Adipocyte (in vitro differentiated cells): ENCODE measurements at regions not wholly inside any gene's neighbourhood (a gene's known extent, or its start where the extent isn't known, plus 50 kb on each side); places are given as distances from the start of the nearest gene placed in this dataset.

Experiments used
- DNase-seq: peaks from one replicate; pipeline ENCODE4 v3.0.0-alpha.2; 2015; ENCODE audit warnings: low read depth
- H3K27me3 ChIP-seq: replicated peaks from 2 replicates; pipeline ENCODE4 v1.7.0; 2013; ENCODE audit warnings: mild to moderate bottlenecking, low read length, moderate library complexity; ENCODE audit not compliant: control insufficient read depth, insufficient read depth
- H3K36me3 ChIP-seq: 2 replicates; pipeline ENCODE4 v1.7.0; 2013; ENCODE audit warnings: low read length, mild to moderate bottlenecking, moderate library complexity; ENCODE audit not compliant: control insufficient read depth, insufficient read depth, severe bottlenecking
- H3K4me1 ChIP-seq: 2 replicates; pipeline ENCODE4 v1.7.0; 2013; ENCODE audit warnings: mild to moderate bottlenecking, low read length, moderate library complexity; ENCODE audit not compliant: control insufficient read depth, insufficient read depth
- H3K4me3 ChIP-seq: 2 replicates; pipeline ENCODE4 v1.7.0; 2013; ENCODE audit warnings: mild to moderate bottlenecking, low read length, moderate library complexity
- H3K9ac ChIP-seq: 2 replicates; pipeline ENCODE4 v1.7.0; 2013; ENCODE audit warnings: mild to moderate bottlenecking, low read length, moderate library complexity
- H3K9me3 ChIP-seq: 2 replicates; pipeline ENCODE4 v1.7.0; 2013; ENCODE audit warnings: mild to moderate bottlenecking, low read length, moderate library complexity; ENCODE audit not compliant: control insufficient read depth

- Histone ChIP-seq H3K4me3 (peak overlapping the region; percentile 10), H3K9me3 (no peaks in the 10 kb centered on the region), H3K4me1 (peaks cover 92% of the 10 kb centered on the region), H3K27me3 (no peaks in the 10 kb centered on the region), H3K9ac (peak overlapping the region; percentile 31), H3K36me3 (no peaks in the 10 kb centered on the region)
- DNase-seq = peak; percentile 78
Observed at GRCh38 chr20:23147964-23148730, 62.0 kb upstream of the CD93 start.

- H3K9ac ChIP-seq = no peak overlapping the region
- peaks cover 94% of the 10 kb centered on the region for H3K4me1 ChIP-seq
- DNase-seq = no peak
- H3K36me3 ChIP-seq = no peaks in the 10 kb centered on the region
- H3K27me3 ChIP-seq = no peaks in the 10 kb centered on the region
- no peaks in the 10 kb centered on the region for H3K9me3 ChIP-seq
- H3K4me3 ChIP-seq = no peak overlapping the region
Observed at GRCh38 chr20:23147647-23147963, 61.5 kb upstream of the CD93 start.

GRCh38 chr20:23146857-23147637 lies 60.9 kb upstream of the CD93 start:
- H3K36me3 ChIP-seq = no peaks in the 10 kb centered on the region
- H3K4me3 ChIP-seq = no peak overlapping the region
- no peaks in the 10 kb centered on the region for H3K9me3 ChIP-seq
- no peak overlapping the region for H3K9ac ChIP-seq
- peaks cover 94% of the 10 kb centered on the region for H3K4me1 ChIP-seq
- DNase-seq = no peak
- H3K27me3 ChIP-seq = no peaks in the 10 kb centered on the region

- no peak for DNase-seq
Observed at GRCh38 chr20:23146181-23146580, 60.1 kb upstream of the CD93 start.

GRCh38 chr20:23145281-23145700 lies 59.2 kb upstream of the CD93 start:
- DNase-seq = peak; percentile 88
- H3K9ac ChIP-seq = peak overlapping the region; percentile 8
- H3K27me3 ChIP-seq = no peaks in the 10 kb centered on the region
- H3K36me3 ChIP-seq = no peaks in the 10 kb centered on the region
- H3K9me3 ChIP-seq = no peaks in the 10 kb centered on the region
- H3K4me1 ChIP-seq = peaks cover 83% of the 10 kb centered on the region
- H3K4me3 ChIP-seq = no peak overlapping the region

More at GRCh38 chr20:23146181-23146580, 60.1 kb upstream of the CD93 start:
- Histone ChIP-seq H3K9me3 (no peaks in the 10 kb centered on the region), H3K9ac (no peak overlapping the region), H3K27me3 (no peaks in the 10 kb centered on the region), H3K36me3 (no peaks in the 10 kb centered on the region), H3K4me1 (peaks cover 88% of the 10 kb centered on the region), H3K4me3 (no peak overlapping the region)

GRCh38 chr20:23144856-23145255 lies 58.7 kb upstream of the CD93 start:
- Histone ChIP-seq H3K9me3 (no peaks in the 10 kb centered on the region), H3K27me3 (no peaks in the 10 kb centered on the region), H3K4me3 (no peak overlapping the region), H3K4me1 (peaks cover 79% of the 10 kb centered on the region), H3K36me3 (no peaks in the 10 kb centered on the region), H3K9ac (peak overlapping the region; percentile 8)
- DNase-seq = no peak

GRCh38 chr20:23143986-23144690 lies 58.0 kb upstream of the CD93 start:
- no peak overlapping the region for H3K4me3 ChIP-seq
- no peaks in the 10 kb centered on the region for H3K36me3 ChIP-seq
- no peak overlapping the region for H3K9ac ChIP-seq
- no peak for DNase-seq
- H3K4me1 ChIP-seq = peaks cover 72% of the 10 kb centered on the region
- no peaks in the 10 kb centered on the region for H3K27me3 ChIP-seq
- no peaks in the 10 kb centered on the region for H3K9me3 ChIP-seq

GRCh38 chr20:23143098-23143497 lies 57.0 kb upstream of the CD93 start:
- Histone ChIP-seq H3K27me3 (no peaks in the 10 kb centered on the region), H3K4me1 (peaks cover 61% of the 10 kb centered on the region), H3K9ac (peak overlapping the region; percentile 71), H3K36me3 (no peaks in the 10 kb centered on the region), H3K4me3 (peak overlapping the region; percentile 34), H3K9me3 (no peaks in the 10 kb centered on the region)
- DNase-seq = peak; percentile 89

GRCh38 chr20:23142162-23143050 lies 56.3 kb upstream of the CD93 start:
- Histone ChIP-seq H3K27me3 (no peaks in the 10 kb centered on the region), H3K4me3 (peak overlapping the region; percentile 34), H3K36me3 (no peaks in the 10 kb centered on the region), H3K4me1 (peaks cover 55% of the 10 kb centered on the region), H3K9me3 (no peaks in the 10 kb centered on the region), H3K9ac (peak overlapping the region; percentile 71)
- no peak for DNase-seq

GRCh38 chr20:23141450-23142161 lies 55.5 kb upstream of the CD93 start:
- Histone ChIP-seq H3K9me3 (no peaks in the 10 kb centered on the region), H3K27me3 (no peaks in the 10 kb centered on the region), H3K4me3 (no peak overlapping the region), H3K4me1 (peaks cover 47% of the 10 kb centered on the region), H3K9ac (no peak overlapping the region), H3K36me3 (no peaks in the 10 kb centered on the region)
- no peak for DNase-seq
